ENCODE measurements at regions not wholly inside any gene's neighbourhood (a gene's known extent, or its start where the extent isn't known, plus 50 kb on each side); places are given as distances from the start of the nearest gene placed in this dataset.

GRCh38 chrX:36568946-36569345, 439.2 kb upstream of the FAM47C start:
- TF ChIP-seq CTCF (conservative IDR thresholded peaks at IDR 0.05) = peak; percentile 19; the same call in 1 of the 2 replicates
- no peak for TF ChIP-seq ZFX (IDR thresholded peaks at IDR 0.05)
